Osteoblast (primary cell): ENCODE measurements at regions not wholly inside any gene's neighbourhood (a gene's known extent, or its start where the extent isn't known, plus 50 kb on each side); places are given as distances from the start of the nearest gene placed in this dataset.

Experiments used
- DNase-seq: peaks from one replicate; pipeline ENCODE4 v3.0.0; 2011; ENCODE audit warnings: low spot score, mixed read lengths; ENCODE audit not compliant: insufficient read length; ENCODE audit errors: missing footprints
- H2AFZ ChIP-seq: 2 replicates; pipeline ENCODE4 v1.6.0; 2011; ENCODE audit warnings: mild to moderate bottlenecking, low read length
- H3K27ac ChIP-seq: 2 replicates; pipeline ENCODE4 v1.5.1; 2011; ENCODE audit warnings: mild to moderate bottlenecking, low read depth, low read length, moderate library complexity
- H3K27me3 ChIP-seq: 2 replicates; pipeline ENCODE4 v1.6.0; 2012; ENCODE audit warnings: mild to moderate bottlenecking, control low read depth, inconsistent platforms, low read length, moderate library complexity; ENCODE audit not compliant: insufficient read depth
- H3K36me3 ChIP-seq: 2 replicates; pipeline ENCODE4 v1.5.1; 2011; ENCODE audit warnings: mild to moderate bottlenecking, low read length, control low read depth, moderate library complexity; ENCODE audit not compliant: insufficient read depth
- H3K4me1 ChIP-seq: 2 replicates; pipeline ENCODE4 v1.5.1; 2011; ENCODE audit warnings: mild to moderate bottlenecking, low read length, control low read depth, moderate library complexity; ENCODE audit not compliant: insufficient read depth
- H3K4me2 ChIP-seq: 2 replicates; pipeline ENCODE4 v1.6.0; 2011; ENCODE audit warnings: mild to moderate bottlenecking, low read length; ENCODE audit not compliant: insufficient read depth
- H3K4me3 ChIP-seq: fragments of 200-600 bp; sonication (generic); 3 replicates; pipeline ENCODE4 v1.5.1; 2012; ENCODE audit warnings: mild to moderate bottlenecking, low read length, inconsistent platforms; ENCODE audit not compliant: insufficient read depth
- H3K79me2 ChIP-seq: 2 replicates; pipeline ENCODE4 v1.6.0; 2012; ENCODE audit warnings: mild to moderate bottlenecking, low read length, control low read depth, inconsistent platforms; ENCODE audit not compliant: insufficient read depth
- H3K9me3 ChIP-seq: 2 replicates; pipeline ENCODE4 v1.5.1; 2011; ENCODE audit warnings: low read depth, low read length, control low read depth
- H4K20me1 ChIP-seq: 2 replicates; pipeline ENCODE4 v1.6.0; 2012; ENCODE audit warnings: mild to moderate bottlenecking, low read length, control low read depth; ENCODE audit not compliant: insufficient read depth
- CTCF ChIP-seq: IDR thresholded peaks from 2 replicates; pipeline ENCODE4 v1.5.1; 2011; ENCODE audit warnings: mild to moderate bottlenecking, low read depth, low read length, moderate library complexity; ENCODE audit errors: extremely low read depth

- Histone ChIP-seq H3K79me2 (no peaks in the 10 kb centered on the region), H2AFZ (no peak overlapping the region), H3K27ac (no peak overlapping the region), H3K4me1 (no peaks in the 10 kb centered on the region), H3K4me3 (no peak overlapping the region), H3K27me3 (no peaks in the 10 kb centered on the region), H4K20me1 (no peaks in the 10 kb centered on the region), H3K36me3 (no peaks in the 10 kb centered on the region), H3K4me2 (no peak overlapping the region), H3K9me3 (no peaks in the 10 kb centered on the region)
- no peak for TF ChIP-seq CTCF
- no peak for DNase-seq
These were observed 672.9 kb downstream of the SQOR start for GRCh38 chr15:46307746-46308145.

GRCh38 chr15:46309914-46310313, 675.1 kb downstream of the SQOR start:
- no peak for DNase-seq
- TF ChIP-seq CTCF: no peak
- no peaks in the 10 kb centered on the region for H3K4me1 ChIP-seq
- no peak overlapping the region for H3K27ac ChIP-seq
- H3K9me3 ChIP-seq: no peaks in the 10 kb centered on the region
- H2AFZ ChIP-seq: no peak overlapping the region
- H3K4me2 ChIP-seq: no peak overlapping the region
- H3K36me3 ChIP-seq: no peaks in the 10 kb centered on the region
- no peaks in the 10 kb centered on the region for H4K20me1 ChIP-seq
- H3K27me3 ChIP-seq: no peaks in the 10 kb centered on the region
- H3K79me2 ChIP-seq: no peaks in the 10 kb centered on the region
- no peak overlapping the region for H3K4me3 ChIP-seq

- H3K9me3 ChIP-seq: no peaks in the 10 kb centered on the region
- H3K4me1 ChIP-seq: no peaks in the 10 kb centered on the region
- DNase-seq: no peak
- H3K4me2 ChIP-seq: no peak overlapping the region
- H3K4me3 ChIP-seq: no peak overlapping the region
- no peaks in the 10 kb centered on the region for H3K27me3 ChIP-seq
- H3K27ac ChIP-seq: no peak overlapping the region
- H2AFZ ChIP-seq: no peak overlapping the region
- no peaks in the 10 kb centered on the region for H3K36me3 ChIP-seq
- H4K20me1 ChIP-seq: no peaks in the 10 kb centered on the region
- H3K79me2 ChIP-seq: no peaks in the 10 kb centered on the region
- peak; percentile 74 for TF ChIP-seq CTCF
These were observed 677.4 kb downstream of the SQOR start for GRCh38 chr15:46312133-46312740.

GRCh38 chr15:46315434-46315833, 680.6 kb downstream of the SQOR start:
- no peaks in the 10 kb centered on the region for H4K20me1 ChIP-seq
- H3K9me3 ChIP-seq: no peaks in the 10 kb centered on the region
- H3K36me3 ChIP-seq: no peaks in the 10 kb centered on the region
- DNase-seq: no peak
- no peak overlapping the region for H2AFZ ChIP-seq
- no peaks in the 10 kb centered on the region for H3K79me2 ChIP-seq
- no peak overlapping the region for H3K4me2 ChIP-seq
- no peak overlapping the region for H3K27ac ChIP-seq
- H3K4me1 ChIP-seq: no peaks in the 10 kb centered on the region
- TF ChIP-seq CTCF: no peak
- no peak overlapping the region for H3K4me3 ChIP-seq
- H3K27me3 ChIP-seq: no peaks in the 10 kb centered on the region
